ENCODE measurements at regions not wholly inside any gene's neighbourhood (a gene's known extent, or its start where the extent isn't known, plus 50 kb on each side); places are given as distances from the start of the nearest gene placed in this dataset.

GRCh38 chrX:30111431-30111830 is 103.9 kb upstream of the MAGEB2 start:
- TF ChIP-seq, protein P1, sequence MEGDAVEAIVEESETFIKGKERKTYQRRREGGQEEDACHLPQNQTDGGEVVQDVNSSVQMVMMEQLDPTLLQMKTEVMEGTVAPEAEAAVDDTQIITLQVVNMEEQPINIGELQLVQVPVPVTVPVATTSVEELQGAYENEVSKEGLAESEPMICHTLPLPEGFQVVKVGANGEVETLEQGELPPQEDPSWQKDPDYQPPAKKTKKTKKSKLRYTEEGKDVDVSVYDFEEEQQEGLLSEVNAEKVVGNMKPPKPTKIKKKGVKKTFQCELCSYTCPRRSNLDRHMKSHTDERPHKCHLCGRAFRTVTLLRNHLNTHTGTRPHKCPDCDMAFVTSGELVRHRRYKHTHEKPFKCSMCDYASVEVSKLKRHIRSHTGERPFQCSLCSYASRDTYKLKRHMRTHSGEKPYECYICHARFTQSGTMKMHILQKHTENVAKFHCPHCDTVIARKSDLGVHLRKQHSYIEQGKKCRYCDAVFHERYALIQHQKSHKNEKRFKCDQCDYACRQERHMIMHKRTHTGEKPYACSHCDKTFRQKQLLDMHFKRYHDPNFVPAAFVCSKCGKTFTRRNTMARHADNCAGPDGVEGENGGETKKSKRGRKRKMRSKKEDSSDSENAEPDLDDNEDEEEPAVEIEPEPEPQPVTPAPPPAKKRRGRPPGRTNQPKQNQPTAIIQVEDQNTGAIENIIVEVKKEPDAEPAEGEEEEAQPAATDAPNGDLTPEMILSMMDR (IDR thresholded peaks at IDR 0.05): no peak
- no peak for TF ChIP-seq EZH2 (IDR thresholded peaks at IDR 0.05; ENCODE audit: borderline replicate concordance, insufficient read depth, low read depth, low read length, poor library complexity, severe bottlenecking)

Data from B cell (primary cell).